Endothelial cell of umbilical vein (primary cell): ENCODE measurements at regions not wholly inside any gene's neighbourhood (a gene's known extent, or its start where the extent isn't known, plus 50 kb on each side); places are given as distances from the start of the nearest gene placed in this dataset.

ENCODE experiments used
- CTCF ChIP-seq, 2 donors: IDR thresholded peaks; 1 replicate in 1 of 2; 2 replicates in 1 of 2; pipeline ENCODE4 v1.5.1; 2011; ENCODE audit warnings: low read length in 2 of 2, mild to moderate bottlenecking in 2 of 2, moderate library complexity in 2 of 2, control low read depth in 1 of 2, inconsistent platforms in 1 of 2, low read depth in 1 of 2; ENCODE audit not compliant: insufficient read depth in 1 of 2; ENCODE audit errors: extremely low read depth in 1 of 2
- EZH2 ChIP-seq: IDR thresholded peaks from 2 replicates; pipeline ENCODE4 v1.6.1; 2012; ENCODE audit warnings: borderline replicate concordance, low read depth, mild to moderate bottlenecking, moderate library complexity, low read length, inconsistent platforms; ENCODE audit not compliant: severe bottlenecking
- GATA2 ChIP-seq: IDR thresholded peaks from 2 replicates; pipeline ENCODE4 v1.7.0; 2011; ENCODE audit warnings: low read depth, mild to moderate bottlenecking, moderate library complexity, mixed read lengths, low read length; ENCODE audit not compliant: insufficient read length, insufficient read depth
- JUN ChIP-seq: IDR thresholded peaks from 2 replicates; pipeline ENCODE4 v1.6.1; 2011; ENCODE audit warnings: borderline replicate concordance, low read depth; ENCODE audit not compliant: insufficient read length, insufficient read depth
- MYC ChIP-seq: IDR thresholded peaks from one replicate; pipeline ENCODE4 v1.6.1; 2011; ENCODE audit warnings: mild to moderate bottlenecking, low read depth, low read length
- POLR2A ChIP-seq: IDR thresholded peaks from 2 replicates; pipeline ENCODE4 v1.6.1; 2012; ENCODE audit warnings: low read depth, mild to moderate bottlenecking, control low read depth, low read length
- POLR2AphosphoS5 ChIP-seq: IDR thresholded peaks from 2 replicates; pipeline ENCODE4 v1.6.1; 2012; ENCODE audit warnings: low read depth, mild to moderate bottlenecking, control low read depth, low read length, moderate library complexity; ENCODE audit not compliant: insufficient read depth
- TF ChIP-seq, protein P1 (sequence below): IDR thresholded peaks from 2 replicates; pipeline ENCODE4 v1.6.1; 2011; ENCODE audit not compliant: insufficient read depth, insufficient read length

DNA sequence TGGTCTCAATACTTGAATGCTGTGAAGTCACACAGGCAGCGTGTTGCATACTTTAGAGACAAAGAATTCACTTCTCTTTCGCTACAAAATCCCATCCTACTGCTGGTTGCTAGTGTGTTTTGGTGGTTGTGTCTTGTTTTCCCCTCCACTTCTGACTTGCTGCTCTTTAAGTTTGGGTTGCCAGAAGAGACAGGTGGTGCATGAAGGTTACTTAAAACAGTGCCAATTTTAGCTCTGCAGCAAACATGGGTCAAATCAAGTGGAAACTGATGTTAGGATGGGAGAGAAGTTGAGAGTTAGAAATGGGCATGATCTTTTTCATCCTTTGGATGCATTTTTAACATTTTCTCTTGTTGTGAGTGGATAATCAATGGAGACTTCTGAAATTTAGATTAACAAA lies 136.2 kb upstream of the KCNH7 start:
- no peak for TF ChIP-seq POLR2A
- TF ChIP-seq CTCF (IDR thresholded peaks at IDR 0.05; ENCODE audit: extremely low read depth in 1 of 2, insufficient read depth in 1 of 2, low read depth in 1 of 2, low read length in 2 of 2): no peak
- TF ChIP-seq, protein P1, sequence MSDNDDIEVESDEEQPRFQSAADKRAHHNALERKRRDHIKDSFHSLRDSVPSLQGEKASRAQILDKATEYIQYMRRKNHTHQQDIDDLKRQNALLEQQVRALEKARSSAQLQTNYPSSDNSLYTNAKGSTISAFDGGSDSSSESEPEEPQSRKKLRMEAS: no peak
- no peak for TF ChIP-seq EZH2
- TF ChIP-seq JUN: no peak
- TF ChIP-seq POLR2AphosphoS5: no peak
- TF ChIP-seq GATA2: no peak
- no peak for TF ChIP-seq MYC
